Lower lobe of right lung (tissue), 2 donors: ENCODE measurements at regions not wholly inside any gene's neighbourhood (a gene's known extent, or its start where the extent isn't known, plus 50 kb on each side); places are given as distances from the start of the nearest gene placed in this dataset.
"Not testable (repeated sequence)": the region's sequence is repeated elsewhere in the genome, so short reads cannot be mapped to it uniquely, and the experiment has no call there.

ENCODE experiments used
- ATAC-seq, 2 donors: fragments of 200-7000 bp; cut with Tn5 transposase; one replicate each; pipeline ENCODE4 v1.9.1; 2020 to 2022; ENCODE audit warnings: mild to moderate bottlenecking in 2 of 2, moderate library complexity in 2 of 2
- DNase-seq: peaks from one replicate; pipeline ENCODE4 v3.0.0-alpha.2; 2020
- H3K27ac ChIP-seq: fragments of 200-600 bp; one replicate; pipeline ENCODE4 v1.8.0; 2022
- H3K27me3 ChIP-seq: fragments of 200-600 bp; one replicate; pipeline ENCODE4 v1.8.0; 2022; ENCODE audit warnings: low read depth
- H3K36me3 ChIP-seq: fragments of 200-600 bp; one replicate; pipeline ENCODE4 v1.8.0; 2022; ENCODE audit warnings: mild to moderate bottlenecking
- H3K4me1 ChIP-seq: fragments of 200-600 bp; one replicate; pipeline ENCODE4 v1.8.0; 2022
- H3K4me3 ChIP-seq: fragments of 200-600 bp; one replicate; pipeline ENCODE4 v1.8.0; 2022; ENCODE audit warnings: mild to moderate bottlenecking
- H3K9me3 ChIP-seq: fragments of 200-600 bp; one replicate; pipeline ENCODE4 v1.8.0; 2022
- intact Hi-C: fragments of 100-400 bp; cut with DNase I; formaldehyde crosslinking; loops from one replicate; pipeline ENCODE4 v1.11.0; 2022
- TF ChIP-seq, protein P1 (sequence below): fragments of 200-600 bp; IDR thresholded peaks from one replicate; pipeline ENCODE4 v1.8.0; 2022; ENCODE audit warnings: antibody characterized with exemption, mild to moderate bottlenecking
- donor health status: DM: no; HTN: yes; CAD: no; lungs with severe emphysema.

DNA sequence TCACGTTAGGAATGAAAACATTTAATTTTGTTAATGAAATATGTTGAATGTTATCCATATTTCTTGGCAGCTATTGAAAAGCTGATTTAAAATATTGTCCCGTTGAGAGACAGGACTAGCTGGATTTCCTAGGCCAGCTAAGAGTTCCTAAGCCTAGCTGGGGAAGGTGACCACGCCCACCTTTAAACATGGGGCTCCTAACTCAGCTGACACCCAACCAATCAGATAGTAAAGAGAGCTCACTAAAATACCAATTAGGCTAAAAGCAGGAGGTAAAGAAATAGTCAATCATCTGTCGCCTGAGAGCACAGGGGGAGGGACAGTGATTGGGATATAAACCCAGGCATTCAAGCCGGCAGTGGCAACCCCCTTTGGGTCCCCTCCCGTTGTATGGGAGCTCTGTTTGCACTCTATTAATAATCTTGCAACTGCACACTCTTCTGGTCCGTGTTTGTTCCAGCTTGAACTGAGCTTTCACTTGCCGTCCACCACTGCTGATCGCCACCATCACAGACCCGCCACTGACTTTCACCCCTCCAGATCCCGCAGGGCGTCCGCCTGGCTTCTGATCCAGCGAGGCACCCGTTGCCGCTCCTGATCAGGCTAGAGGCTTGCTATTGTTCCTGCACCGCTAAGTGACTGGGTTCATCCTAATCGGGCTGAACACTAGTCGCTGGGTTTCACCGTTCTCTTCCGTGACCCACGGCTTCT is 308.9 kb downstream of the GLUD2 start:
- no peaks in the 10 kb centered on the region for H3K27me3 ChIP-seq
- no peak overlapping the region for H3K4me3 ChIP-seq
- TF ChIP-seq, protein P1, sequence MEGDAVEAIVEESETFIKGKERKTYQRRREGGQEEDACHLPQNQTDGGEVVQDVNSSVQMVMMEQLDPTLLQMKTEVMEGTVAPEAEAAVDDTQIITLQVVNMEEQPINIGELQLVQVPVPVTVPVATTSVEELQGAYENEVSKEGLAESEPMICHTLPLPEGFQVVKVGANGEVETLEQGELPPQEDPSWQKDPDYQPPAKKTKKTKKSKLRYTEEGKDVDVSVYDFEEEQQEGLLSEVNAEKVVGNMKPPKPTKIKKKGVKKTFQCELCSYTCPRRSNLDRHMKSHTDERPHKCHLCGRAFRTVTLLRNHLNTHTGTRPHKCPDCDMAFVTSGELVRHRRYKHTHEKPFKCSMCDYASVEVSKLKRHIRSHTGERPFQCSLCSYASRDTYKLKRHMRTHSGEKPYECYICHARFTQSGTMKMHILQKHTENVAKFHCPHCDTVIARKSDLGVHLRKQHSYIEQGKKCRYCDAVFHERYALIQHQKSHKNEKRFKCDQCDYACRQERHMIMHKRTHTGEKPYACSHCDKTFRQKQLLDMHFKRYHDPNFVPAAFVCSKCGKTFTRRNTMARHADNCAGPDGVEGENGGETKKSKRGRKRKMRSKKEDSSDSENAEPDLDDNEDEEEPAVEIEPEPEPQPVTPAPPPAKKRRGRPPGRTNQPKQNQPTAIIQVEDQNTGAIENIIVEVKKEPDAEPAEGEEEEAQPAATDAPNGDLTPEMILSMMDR = no peak
- DNase-seq (no peak), ATAC-seq (no peak)
- H3K36me3 ChIP-seq = no peaks in the 10 kb centered on the region
- H3K27ac ChIP-seq = no peak overlapping the region
- H3K9me3 ChIP-seq = no peaks in the 10 kb centered on the region
- H3K4me1 ChIP-seq = no peaks in the 10 kb centered on the region
- intact Hi-C loops = no loop called here

DNA sequence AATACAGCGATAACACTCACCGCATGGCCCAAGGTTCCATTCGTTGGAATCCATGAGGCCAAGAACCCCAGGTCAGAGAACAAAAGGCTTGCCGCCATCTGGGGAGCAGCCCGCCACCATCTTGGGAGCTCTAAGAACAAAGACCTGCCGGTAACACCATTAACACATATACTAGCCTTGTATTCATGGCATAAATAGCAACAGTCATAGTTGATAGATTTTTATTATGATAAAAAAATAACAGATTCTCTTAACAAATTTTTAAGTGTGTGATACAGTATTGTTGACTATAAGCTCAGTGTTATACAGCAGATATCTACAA is 309.4 kb downstream of the GLUD2 start:
- H3K4me1 ChIP-seq = no peaks in the 10 kb centered on the region
- TF ChIP-seq, protein P1 = no peak
- H3K36me3 ChIP-seq = no peaks in the 10 kb centered on the region

DNA sequence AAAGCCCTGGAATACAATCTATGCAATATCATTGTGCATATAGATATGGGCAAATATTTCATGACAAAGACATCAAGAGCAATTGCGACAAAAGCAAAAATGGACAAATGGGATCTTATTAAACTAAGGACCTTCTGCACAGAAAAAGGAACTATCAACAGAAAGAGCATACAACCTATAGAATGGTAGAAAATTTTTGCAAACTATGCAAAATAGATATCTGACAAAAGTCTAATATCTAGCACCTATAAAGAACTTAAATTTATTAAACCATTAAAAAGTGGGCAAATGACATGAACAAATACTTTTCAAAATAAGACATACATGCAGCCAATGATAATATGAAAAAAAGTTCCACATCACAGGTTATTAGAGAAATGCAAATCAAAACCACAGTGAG is 312.9 kb downstream of the GLUD2 start:
- DNase-seq (no peak), ATAC-seq (no peak)
- Histone ChIP-seq H3K9me3 (no peaks in the 10 kb centered on the region), H3K4me3 (no peak overlapping the region), H3K4me1 (no peaks in the 10 kb centered on the region), H3K27ac (no peak overlapping the region), H3K27me3 (no peaks in the 10 kb centered on the region), H3K36me3 (no peaks in the 10 kb centered on the region)
- intact Hi-C loops = no loop called here
- TF ChIP-seq, protein P1 = no peak

More for the DNA sequence above, 309.4 kb downstream of the GLUD2 start:
- DNase-seq (no peak), ATAC-seq (no peak)
- H3K27ac ChIP-seq = no peak overlapping the region
- intact Hi-C loops = no loop called here
- H3K4me3 ChIP-seq = no peak overlapping the region
- no peaks in the 10 kb centered on the region for H3K27me3 ChIP-seq
- H3K9me3 ChIP-seq = no peaks in the 10 kb centered on the region

DNA sequence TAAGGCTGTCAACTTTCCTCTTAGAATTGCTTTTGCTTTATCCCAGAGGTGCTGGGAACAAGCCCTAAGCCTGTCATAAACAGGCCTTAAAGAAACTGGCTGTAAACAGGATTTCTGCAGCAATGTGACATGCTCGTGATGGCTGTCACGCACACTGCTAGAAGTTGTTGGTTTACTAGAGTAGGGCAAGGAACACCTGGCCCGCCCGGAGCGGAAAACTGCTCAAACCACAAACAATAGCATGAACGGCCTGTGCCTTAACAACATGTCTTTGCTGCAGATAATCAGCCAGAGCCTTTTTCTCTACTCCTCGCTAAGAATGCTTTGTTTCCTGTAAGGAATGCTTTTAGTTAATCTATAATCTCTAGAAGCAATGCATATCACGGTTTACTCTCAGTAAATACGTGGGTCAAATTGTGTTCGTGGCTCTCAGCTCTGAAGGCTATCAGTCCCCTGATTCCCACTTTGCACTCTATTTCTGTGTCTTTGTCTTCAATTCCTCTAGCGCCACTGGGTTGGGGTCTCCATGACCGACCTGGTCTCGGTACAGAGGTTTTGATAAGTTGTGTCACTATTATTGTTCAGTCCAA is 318.3 kb downstream of the GLUD2 start:
- Histone ChIP-seq H3K4me1 (no peaks in the 10 kb centered on the region), H3K27ac (no peak overlapping the region), H3K9me3 (no peaks in the 10 kb centered on the region), H3K4me3 (no peak overlapping the region), H3K36me3 (no peaks in the 10 kb centered on the region), H3K27me3 (no peaks in the 10 kb centered on the region)
- intact Hi-C loops = no loop called here
- ATAC-seq = no peak
- TF ChIP-seq, protein P1 = no peak
- DNase-seq = no peak

DNA sequence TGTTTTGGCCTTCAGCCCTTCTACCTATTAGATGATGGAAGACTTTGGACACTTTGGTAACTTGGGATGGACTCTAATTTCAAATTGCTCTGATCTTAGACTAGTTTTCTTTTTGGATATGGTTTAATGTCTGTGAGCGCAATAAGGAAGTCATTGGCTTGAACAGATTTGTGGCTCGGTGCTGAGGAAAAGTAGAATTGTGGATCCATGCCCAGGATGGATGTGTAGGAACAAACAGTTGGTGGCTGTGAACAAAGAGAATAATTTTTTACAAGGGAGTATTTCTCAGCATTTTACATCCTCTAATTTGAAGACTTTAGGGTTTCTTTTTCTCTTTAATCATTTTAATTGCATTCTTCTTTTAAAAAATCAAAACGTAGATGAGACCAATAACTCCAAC is 327.1 kb downstream of the GLUD2 start:
- no peaks in the 10 kb centered on the region for H3K36me3 ChIP-seq
- no peak overlapping the region for H3K4me3 ChIP-seq
- no peaks in the 10 kb centered on the region for H3K4me1 ChIP-seq
- no peak for ATAC-seq
- intact Hi-C loops = no loop called here
- TF ChIP-seq, protein P1 = no peak
- no peaks in the 10 kb centered on the region for H3K27me3 ChIP-seq
- no peak overlapping the region for H3K27ac ChIP-seq
- H3K9me3 ChIP-seq = no peaks in the 10 kb centered on the region
- DNase-seq = no peak

DNA sequence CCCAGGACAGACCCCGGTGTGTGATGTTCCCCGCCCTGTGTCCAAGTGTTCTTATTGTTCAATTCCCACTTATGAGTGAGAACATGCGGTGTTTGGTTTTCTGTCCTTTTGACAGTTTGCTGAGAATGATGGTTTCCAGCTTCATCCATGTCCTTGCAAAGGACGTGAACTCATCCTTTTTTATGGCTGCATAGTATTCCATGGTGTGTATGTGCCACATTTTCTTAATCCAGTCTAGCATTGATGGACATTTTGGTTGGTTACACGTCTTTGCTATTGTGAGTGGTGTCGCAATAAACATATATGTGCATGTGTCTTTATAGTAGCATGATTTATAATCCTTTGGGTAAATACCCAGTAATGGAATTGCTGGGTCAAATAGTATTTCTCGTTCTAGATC is 334.5 kb downstream of the GLUD2 start:
- H3K9me3 ChIP-seq, intact Hi-C loops, H3K27ac ChIP-seq, H3K4me3 ChIP-seq, H3K36me3 ChIP-seq, DNase-seq, H3K4me1 ChIP-seq, ATAC-seq, H3K27me3 ChIP-seq: not testable (repeated sequence)
